ENCODE measurements at regions not wholly inside any gene's neighbourhood (a gene's known extent, or its start where the extent isn't known, plus 50 kb on each side); places are given as distances from the start of the nearest gene placed in this dataset.
A peak's percentile ranks its signal among the peaks of the same experiment; 100 is the strongest.

DNA sequence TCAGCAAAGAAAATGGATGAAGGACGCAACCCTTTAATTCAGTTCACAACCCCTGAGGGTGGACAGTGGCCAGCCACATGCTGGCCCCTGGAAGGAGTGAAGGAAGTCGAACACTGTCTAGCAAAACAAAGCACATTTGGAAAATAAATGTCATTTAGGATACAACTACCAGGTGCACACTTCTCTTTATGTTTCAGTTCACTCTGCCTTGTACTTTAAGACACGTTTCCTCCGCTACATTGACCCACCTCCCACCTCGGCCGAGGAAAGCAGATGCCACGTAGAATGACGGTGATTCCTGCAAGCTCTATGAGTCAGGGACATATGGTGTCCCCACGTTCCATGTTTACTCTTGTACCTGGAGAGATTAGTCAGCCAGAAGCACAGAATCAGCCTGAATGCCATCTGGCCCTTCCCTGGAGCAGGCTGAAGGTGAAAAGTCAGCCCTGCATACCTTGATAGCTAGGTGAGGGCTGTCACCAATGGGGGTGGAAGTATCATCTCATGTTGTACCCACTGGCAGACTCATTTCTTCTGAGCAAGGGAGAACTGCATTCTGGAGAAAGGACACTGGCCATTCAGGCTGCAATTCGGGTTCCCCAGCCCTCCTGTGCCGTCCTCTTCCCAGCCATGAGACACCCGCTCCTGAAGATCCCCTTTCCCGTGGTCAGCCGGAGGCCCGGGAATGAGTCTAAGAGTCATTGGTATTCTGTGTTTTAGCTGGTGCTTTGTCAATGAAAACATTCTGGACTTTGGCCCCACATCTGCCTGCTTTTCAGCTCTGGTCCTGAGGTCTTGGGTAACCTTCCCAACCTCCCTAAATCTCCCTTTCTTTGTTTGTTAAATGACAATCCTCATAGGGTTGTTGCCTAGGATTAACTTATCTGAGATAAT, 60.6 kb downstream of the FOXA2 start (continued):
- TF ChIP-seq ZEB1 (IDR thresholded peaks at IDR 0.05; ENCODE audit: insufficient replicate concordance, low read depth) (peak; percentile 93), ZNF20 (CRISPR knock-in tag; IDR thresholded peaks at IDR 0.05) (peak; percentile 49; the same call in 1 of the 2 replicates), PLRG1 (conservative IDR thresholded peaks at IDR 0.05) (no peak), ZNF674 (CRISPR knock-in tag; IDR thresholded peaks at IDR 0.05; ENCODE audit: low read depth) (no peak), ZNF570 (CRISPR knock-in tag; IDR thresholded peaks at IDR 0.05; ENCODE audit: borderline replicate concordance) (0 out of 2 replicates have a peak, but pooled peaks have one; percentile 89), POLR2AphosphoS2 (IDR thresholded peaks at IDR 0.05; ENCODE audit: low read depth, low read length) (no peak), ZNF879 (CRISPR knock-in tag; IDR thresholded peaks at IDR 0.05) (peak; percentile 93), ATF4 (CRISPR knock-in tag; IDR thresholded peaks at IDR 0.05) (peak in 1 of 2 experiments; percentile 60; a peak in 1 of 4 replicates), MED13 (CRISPR knock-in tag; IDR thresholded peaks at IDR 0.05) (peak; percentile 88), RAD51 (IDR thresholded peaks at IDR 0.05; ENCODE audit: borderline replicate concordance) (no peak), ZNF329 (CRISPR knock-in tag; IDR thresholded peaks at IDR 0.05; ENCODE audit: low read depth) (peak; percentile 93), ZNF33A (CRISPR knock-in tag; IDR thresholded peaks at IDR 0.05; ENCODE audit: borderline replicate concordance) (peak; percentile 33; the same call in 1 of the 2 replicates), ZNF605 (CRISPR knock-in tag; IDR thresholded peaks at IDR 0.05) (peak; percentile 72; the same call in 1 of the 2 replicates), JARID2 (CRISPR knock-in tag; IDR thresholded peaks at IDR 0.05; ENCODE audit: insufficient replicate concordance) (peak; percentile 55), ZSCAN9 (CRISPR knock-in tag; IDR thresholded peaks at IDR 0.05; ENCODE audit: borderline replicate concordance) (peak; percentile 95), ZNF160 (CRISPR knock-in tag; IDR thresholded peaks at IDR 0.05) (peak; percentile 58; the same call in 1 of the 2 replicates), CREB1 (IDR thresholded peaks at IDR 0.05) (peak; percentile 81), CREB1 (CRISPR knock-in tag; IDR thresholded peaks at IDR 0.05) (peak; percentile 49; the same call in 1 of the 2 replicates), MATR3 (CRISPR knock-in tag; IDR thresholded peaks at IDR 0.05) (peak; percentile 90; the same call in 1 of the 2 replicates), GFI1 (CRISPR knock-in tag; IDR thresholded peaks at IDR 0.05; ENCODE audit: borderline replicate concordance) (peak; percentile 62; the same call in 1 of the 2 replicates), ZNF672 (CRISPR knock-in tag; IDR thresholded peaks at IDR 0.05) (peak; percentile 32; the same call in 1 of the 2 replicates), ZNF317 (CRISPR knock-in tag; IDR thresholded peaks at IDR 0.05) (peak; percentile 77), POLR2G (IDR thresholded peaks at IDR 0.05; ENCODE audit: low read depth, low read length) (peak; percentile 90)
- TF ChIP-seq, protein P1, sequence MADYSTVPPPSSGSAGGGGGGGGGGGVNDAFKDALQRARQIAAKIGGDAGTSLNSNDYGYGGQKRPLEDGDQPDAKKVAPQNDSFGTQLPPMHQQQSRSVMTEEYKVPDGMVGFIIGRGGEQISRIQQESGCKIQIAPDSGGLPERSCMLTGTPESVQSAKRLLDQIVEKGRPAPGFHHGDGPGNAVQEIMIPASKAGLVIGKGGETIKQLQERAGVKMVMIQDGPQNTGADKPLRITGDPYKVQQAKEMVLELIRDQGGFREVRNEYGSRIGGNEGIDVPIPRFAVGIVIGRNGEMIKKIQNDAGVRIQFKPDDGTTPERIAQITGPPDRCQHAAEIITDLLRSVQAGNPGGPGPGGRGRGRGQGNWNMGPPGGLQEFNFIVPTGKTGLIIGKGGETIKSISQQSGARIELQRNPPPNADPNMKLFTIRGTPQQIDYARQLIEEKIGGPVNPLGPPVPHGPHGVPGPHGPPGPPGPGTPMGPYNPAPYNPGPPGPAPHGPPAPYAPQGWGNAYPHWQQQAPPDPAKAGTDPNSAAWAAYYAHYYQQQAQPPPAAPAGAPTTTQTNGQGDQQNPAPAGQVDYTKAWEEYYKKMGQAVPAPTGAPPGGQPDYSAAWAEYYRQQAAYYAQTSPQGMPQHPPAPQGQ (CRISPR knock-in tag; IDR thresholded peaks at IDR 0.05; ENCODE audit: borderline replicate concordance), result no peak
- TF ChIP-seq, protein P2, sequence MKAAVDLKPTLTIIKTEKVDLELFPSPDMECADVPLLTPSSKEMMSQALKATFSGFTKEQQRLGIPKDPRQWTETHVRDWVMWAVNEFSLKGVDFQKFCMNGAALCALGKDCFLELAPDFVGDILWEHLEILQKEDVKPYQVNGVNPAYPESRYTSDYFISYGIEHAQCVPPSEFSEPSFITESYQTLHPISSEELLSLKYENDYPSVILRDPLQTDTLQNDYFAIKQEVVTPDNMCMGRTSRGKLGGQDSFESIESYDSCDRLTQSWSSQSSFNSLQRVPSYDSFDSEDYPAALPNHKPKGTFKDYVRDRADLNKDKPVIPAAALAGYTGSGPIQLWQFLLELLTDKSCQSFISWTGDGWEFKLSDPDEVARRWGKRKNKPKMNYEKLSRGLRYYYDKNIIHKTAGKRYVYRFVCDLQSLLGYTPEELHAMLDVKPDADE (CRISPR knock-in tag; IDR thresholded peaks at IDR 0.05), result no peak
- TF ChIP-seq, protein P3, sequence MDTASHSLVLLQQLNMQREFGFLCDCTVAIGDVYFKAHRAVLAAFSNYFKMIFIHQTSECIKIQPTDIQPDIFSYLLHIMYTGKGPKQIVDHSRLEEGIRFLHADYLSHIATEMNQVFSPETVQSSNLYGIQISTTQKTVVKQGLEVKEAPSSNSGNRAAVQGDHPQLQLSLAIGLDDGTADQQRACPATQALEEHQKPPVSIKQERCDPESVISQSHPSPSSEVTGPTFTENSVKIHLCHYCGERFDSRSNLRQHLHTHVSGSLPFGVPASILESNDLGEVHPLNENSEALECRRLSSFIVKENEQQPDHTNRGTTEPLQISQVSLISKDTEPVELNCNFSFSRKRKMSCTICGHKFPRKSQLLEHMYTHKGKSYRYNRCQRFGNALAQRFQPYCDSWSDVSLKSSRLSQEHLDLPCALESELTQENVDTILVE (CRISPR knock-in tag; IDR thresholded peaks at IDR 0.05), result peak; percentile 78

Data from HepG2 (cell line).